WTC11 (cell line): ENCODE measurements at regions not wholly inside any gene's neighbourhood (a gene's known extent, or its start where the extent isn't known, plus 50 kb on each side); places are given as distances from the start of the nearest gene placed in this dataset.

Experiments
- ATF1 ChIP-seq: sonication (generic); formaldehyde crosslinking; IDR thresholded peaks from 2 replicates; pipeline ENCODE4 v1.8.1; 2023; ENCODE audit warnings: mild to moderate bottlenecking, moderate library complexity, missing genetic modification reagents
- CBFB ChIP-seq: sonication (generic); formaldehyde crosslinking; IDR thresholded peaks from 2 replicates; pipeline ENCODE4 v1.8.1; 2022; ENCODE audit warnings: mild to moderate bottlenecking, low read depth, missing genetic modification reagents
- GABPB1 ChIP-seq: sonication (generic); formaldehyde crosslinking; IDR thresholded peaks from 2 replicates; pipeline ENCODE4 v1.8.1; 2023; ENCODE audit warnings: mild to moderate bottlenecking, missing genetic modification reagents
- JUN ChIP-seq: sonication (generic); formaldehyde crosslinking; IDR thresholded peaks from 2 replicates; pipeline ENCODE4 v1.8.0; 2023; ENCODE audit warnings: mild to moderate bottlenecking, missing genetic modification reagents
- MYBL2 ChIP-seq: sonication (generic); formaldehyde crosslinking; IDR thresholded peaks from 2 replicates; pipeline ENCODE4 v1.8.1; 2023; ENCODE audit warnings: mild to moderate bottlenecking, moderate library complexity, missing genetic modification reagents
- NR1H2 ChIP-seq: sonication (generic); formaldehyde crosslinking; IDR thresholded peaks from 2 replicates; pipeline ENCODE4 v1.9.0; 2021; ENCODE audit warnings: mild to moderate bottlenecking, moderate library complexity, missing genetic modification reagents
- NR2C2 ChIP-seq: sonication (generic); formaldehyde crosslinking; IDR thresholded peaks from 2 replicates; pipeline ENCODE4 v1.8.0; 2022; ENCODE audit warnings: mild to moderate bottlenecking, missing genetic modification reagents
- PRDM15 ChIP-seq: sonication (generic); formaldehyde crosslinking; IDR thresholded peaks from 2 replicates; pipeline ENCODE4 v1.8.0; 2022; ENCODE audit warnings: missing genetic modification reagents
- RELA ChIP-seq: sonication (generic); formaldehyde crosslinking; IDR thresholded peaks from 2 replicates; pipeline ENCODE4 v1.8.1; 2022; ENCODE audit warnings: missing genetic modification reagents, mild to moderate bottlenecking, borderline replicate concordance
- USF1 ChIP-seq: sonication (generic); formaldehyde crosslinking; IDR thresholded peaks from 2 replicates; pipeline ENCODE4 v1.8.0; 2022; ENCODE audit warnings: mild to moderate bottlenecking, missing genetic modification reagents
- ZNF232 ChIP-seq: sonication (generic); formaldehyde crosslinking; IDR thresholded peaks from 2 replicates; pipeline ENCODE4 v1.8.0; 2022; ENCODE audit warnings: mild to moderate bottlenecking, missing genetic modification reagents
- TF ChIP-seq, protein P1 (sequence below): fragments of 200-600 bp; IDR thresholded peaks from 2 replicates; pipeline ENCODE4 v1.8.0; 2022; ENCODE audit warnings: antibody characterized with exemption
- TF ChIP-seq, protein P2 (sequence below): sonication (generic); formaldehyde crosslinking; conservative IDR thresholded peaks from 2 replicates; pipeline ENCODE4 v1.8.1; 2023; ENCODE audit warnings: mild to moderate bottlenecking, low read depth, missing genetic modification reagents, moderate library complexity

DNA sequence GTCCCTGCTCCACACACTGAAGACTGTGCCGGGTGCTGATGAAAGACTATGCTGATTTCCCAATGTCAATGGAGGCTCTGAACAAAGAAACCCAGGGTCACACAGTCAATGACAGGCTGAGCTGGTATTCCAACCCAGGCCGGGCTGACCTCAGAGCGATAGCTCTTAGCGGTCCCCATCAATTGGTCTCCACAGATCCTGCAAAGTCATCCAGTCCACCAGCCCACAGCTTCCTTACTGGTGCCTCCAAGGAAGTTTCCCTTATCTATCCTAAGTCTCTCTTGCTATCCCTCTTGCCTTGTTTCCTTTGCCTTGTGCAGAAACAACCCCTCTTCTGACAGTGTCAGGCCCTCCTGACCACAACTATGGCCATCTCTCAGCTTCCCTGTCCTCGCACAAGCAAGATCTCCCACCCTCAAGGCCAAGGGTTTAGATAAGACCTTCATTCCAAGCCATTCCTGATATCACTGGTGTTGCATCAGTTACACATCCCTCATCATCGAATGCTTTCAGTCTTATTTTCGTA lies 52.7 kb upstream of the KSR1 start:
- TF ChIP-seq, protein P1, sequence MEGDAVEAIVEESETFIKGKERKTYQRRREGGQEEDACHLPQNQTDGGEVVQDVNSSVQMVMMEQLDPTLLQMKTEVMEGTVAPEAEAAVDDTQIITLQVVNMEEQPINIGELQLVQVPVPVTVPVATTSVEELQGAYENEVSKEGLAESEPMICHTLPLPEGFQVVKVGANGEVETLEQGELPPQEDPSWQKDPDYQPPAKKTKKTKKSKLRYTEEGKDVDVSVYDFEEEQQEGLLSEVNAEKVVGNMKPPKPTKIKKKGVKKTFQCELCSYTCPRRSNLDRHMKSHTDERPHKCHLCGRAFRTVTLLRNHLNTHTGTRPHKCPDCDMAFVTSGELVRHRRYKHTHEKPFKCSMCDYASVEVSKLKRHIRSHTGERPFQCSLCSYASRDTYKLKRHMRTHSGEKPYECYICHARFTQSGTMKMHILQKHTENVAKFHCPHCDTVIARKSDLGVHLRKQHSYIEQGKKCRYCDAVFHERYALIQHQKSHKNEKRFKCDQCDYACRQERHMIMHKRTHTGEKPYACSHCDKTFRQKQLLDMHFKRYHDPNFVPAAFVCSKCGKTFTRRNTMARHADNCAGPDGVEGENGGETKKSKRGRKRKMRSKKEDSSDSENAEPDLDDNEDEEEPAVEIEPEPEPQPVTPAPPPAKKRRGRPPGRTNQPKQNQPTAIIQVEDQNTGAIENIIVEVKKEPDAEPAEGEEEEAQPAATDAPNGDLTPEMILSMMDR: no peak
- TF ChIP-seq ATF1 (CRISPR knock-in tag): no peak
- TF ChIP-seq NR2C2: no peak
- TF ChIP-seq GABPB1 (CRISPR knock-in tag): no peak
- TF ChIP-seq CBFB (CRISPR knock-in tag): no peak
- TF ChIP-seq RELA (CRISPR knock-in tag): no peak
- no peak for TF ChIP-seq NR1H2 (CRISPR knock-in tag)
- TF ChIP-seq PRDM15: no peak
- no peak for TF ChIP-seq MYBL2
- no peak for TF ChIP-seq ZNF232 (CRISPR knock-in tag)
- TF ChIP-seq, protein P2, sequence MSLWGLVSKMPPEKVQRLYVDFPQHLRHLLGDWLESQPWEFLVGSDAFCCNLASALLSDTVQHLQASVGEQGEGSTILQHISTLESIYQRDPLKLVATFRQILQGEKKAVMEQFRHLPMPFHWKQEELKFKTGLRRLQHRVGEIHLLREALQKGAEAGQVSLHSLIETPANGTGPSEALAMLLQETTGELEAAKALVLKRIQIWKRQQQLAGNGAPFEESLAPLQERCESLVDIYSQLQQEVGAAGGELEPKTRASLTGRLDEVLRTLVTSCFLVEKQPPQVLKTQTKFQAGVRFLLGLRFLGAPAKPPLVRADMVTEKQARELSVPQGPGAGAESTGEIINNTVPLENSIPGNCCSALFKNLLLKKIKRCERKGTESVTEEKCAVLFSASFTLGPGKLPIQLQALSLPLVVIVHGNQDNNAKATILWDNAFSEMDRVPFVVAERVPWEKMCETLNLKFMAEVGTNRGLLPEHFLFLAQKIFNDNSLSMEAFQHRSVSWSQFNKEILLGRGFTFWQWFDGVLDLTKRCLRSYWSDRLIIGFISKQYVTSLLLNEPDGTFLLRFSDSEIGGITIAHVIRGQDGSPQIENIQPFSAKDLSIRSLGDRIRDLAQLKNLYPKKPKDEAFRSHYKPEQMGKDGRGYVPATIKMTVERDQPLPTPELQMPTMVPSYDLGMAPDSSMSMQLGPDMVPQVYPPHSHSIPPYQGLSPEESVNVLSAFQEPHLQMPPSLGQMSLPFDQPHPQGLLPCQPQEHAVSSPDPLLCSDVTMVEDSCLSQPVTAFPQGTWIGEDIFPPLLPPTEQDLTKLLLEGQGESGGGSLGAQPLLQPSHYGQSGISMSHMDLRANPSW (CRISPR knock-in tag): no peak
- TF ChIP-seq USF1: no peak
- TF ChIP-seq JUN: no peak
